ENCODE measurements at regions not wholly inside any gene's neighbourhood (a gene's known extent, or its start where the extent isn't known, plus 50 kb on each side); places are given as distances from the start of the nearest gene placed in this dataset.
A peak's percentile ranks its signal among the peaks of the same experiment; 100 is the strongest.

DNA sequence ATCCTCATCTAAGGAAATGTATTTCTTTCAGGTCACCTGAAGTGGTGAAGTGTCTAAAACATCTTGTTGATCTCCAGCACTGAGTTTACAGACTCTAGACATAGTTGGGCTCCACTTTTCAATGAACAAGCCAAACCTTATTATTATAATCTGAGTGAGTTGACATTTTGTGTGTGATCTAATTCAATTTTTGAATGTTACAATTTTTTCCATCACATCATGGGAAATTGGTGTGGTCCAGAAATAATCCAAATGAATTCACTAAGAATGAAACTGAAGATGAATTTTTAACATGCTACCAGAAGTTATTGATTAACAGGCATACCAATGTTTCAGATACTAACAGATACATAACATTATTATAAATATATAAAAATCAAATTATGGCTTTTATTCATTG lies 75.6 kb upstream of the EFEMP1 start:
- TF ChIP-seq CTCF (IDR thresholded peaks at IDR 0.05) (no peak), POLR2AphosphoS5 (IDR thresholded peaks at IDR 0.05) (no peak), POLR2A (IDR thresholded peaks at IDR 0.05) (no peak), EP300 (IDR thresholded peaks at IDR 0.05) (no peak)
- Histone ChIP-seq H3K27me3 (no peaks in the 10 kb centered on the region), H3K9me3 (no peaks in the 10 kb centered on the region)

DNA sequence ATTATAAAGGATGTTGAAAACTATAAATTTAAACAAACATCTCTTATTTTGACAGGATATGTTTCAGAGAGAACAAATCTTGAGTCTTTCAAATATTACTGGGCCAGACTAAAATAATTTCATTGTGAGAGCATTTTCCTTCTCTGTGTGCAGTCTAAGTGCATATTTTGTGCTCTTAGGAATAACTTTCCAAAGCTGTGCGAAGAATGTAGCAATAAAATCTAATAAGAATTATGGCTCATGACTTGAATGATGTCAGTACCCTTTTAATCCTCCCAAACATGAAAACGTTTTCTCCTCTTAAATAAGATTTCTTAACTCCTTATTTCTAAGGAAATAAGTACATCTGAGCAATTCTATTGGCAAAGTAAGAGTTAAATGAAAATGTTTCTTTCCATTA lies 76.2 kb upstream of the EFEMP1 start:
- H3K27ac ChIP-seq = no peak overlapping the region
- H3K27me3 ChIP-seq = no peaks in the 10 kb centered on the region
- no peaks in the 10 kb centered on the region for H3K4me1 ChIP-seq
- H3K9me3 ChIP-seq = no peaks in the 10 kb centered on the region
- no peaks in the 10 kb centered on the region for H3K36me3 ChIP-seq
- 43% methylated on average over 2 of the region's 2 CpGs for WGBS
- TF ChIP-seq CTCF (IDR thresholded peaks at IDR 0.05) = no peak
- TF ChIP-seq POLR2AphosphoS5 (IDR thresholded peaks at IDR 0.05) = no peak
- TF ChIP-seq POLR2A (IDR thresholded peaks at IDR 0.05) = no peak
- TF ChIP-seq EP300 (IDR thresholded peaks at IDR 0.05) = no peak
- DNase-seq (ENCODE audit: low spot score in 2 of 2) = no peak
- H3K4me3 ChIP-seq = no peak overlapping the region

More for the DNA sequence above, 75.6 kb upstream of the EFEMP1 start:
- Histone ChIP-seq H3K27ac (no peak overlapping the region), H3K36me3 (no peaks in the 10 kb centered on the region), H3K4me3 (no peak overlapping the region), H3K4me1 (no peaks in the 10 kb centered on the region)
- no peak for DNase-seq (ENCODE audit: low spot score in 2 of 2)

DNA sequence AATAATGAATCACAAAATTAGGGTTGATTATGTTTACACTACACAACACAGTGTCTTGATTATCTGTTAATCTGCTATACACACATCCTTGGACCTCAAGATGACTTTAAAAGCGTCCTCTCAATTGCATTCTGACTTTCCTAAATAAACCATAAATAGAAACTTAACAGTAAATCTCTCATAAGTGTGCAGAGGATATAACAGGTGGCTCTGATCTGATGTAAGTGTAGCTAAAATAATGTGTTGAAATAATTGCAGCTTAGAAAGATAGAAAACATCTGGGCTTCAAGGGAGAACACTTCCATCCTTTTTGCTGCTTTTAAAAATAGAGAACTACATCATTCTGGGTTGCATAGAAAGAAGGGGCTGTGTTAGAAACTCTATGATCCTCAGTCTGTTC lies 78.4 kb upstream of the EFEMP1 start:
- Histone ChIP-seq H3K4me1 (no peaks in the 10 kb centered on the region), H3K27me3 (no peaks in the 10 kb centered on the region), H3K36me3 (no peaks in the 10 kb centered on the region), H3K4me3 (no peak overlapping the region), H3K9me3 (no peaks in the 10 kb centered on the region), H3K27ac (no peak overlapping the region)
- no peak for TF ChIP-seq POLR2A (IDR thresholded peaks at IDR 0.05)
- TF ChIP-seq POLR2AphosphoS5 (IDR thresholded peaks at IDR 0.05) = no peak
- TF ChIP-seq EP300 (IDR thresholded peaks at IDR 0.05) = no peak
- no peak for TF ChIP-seq CTCF (IDR thresholded peaks at IDR 0.05)
- no peak for DNase-seq (ENCODE audit: low spot score in 2 of 2)
- 46% methylated on average over 1 of the region's 1 CpG for WGBS

DNA sequence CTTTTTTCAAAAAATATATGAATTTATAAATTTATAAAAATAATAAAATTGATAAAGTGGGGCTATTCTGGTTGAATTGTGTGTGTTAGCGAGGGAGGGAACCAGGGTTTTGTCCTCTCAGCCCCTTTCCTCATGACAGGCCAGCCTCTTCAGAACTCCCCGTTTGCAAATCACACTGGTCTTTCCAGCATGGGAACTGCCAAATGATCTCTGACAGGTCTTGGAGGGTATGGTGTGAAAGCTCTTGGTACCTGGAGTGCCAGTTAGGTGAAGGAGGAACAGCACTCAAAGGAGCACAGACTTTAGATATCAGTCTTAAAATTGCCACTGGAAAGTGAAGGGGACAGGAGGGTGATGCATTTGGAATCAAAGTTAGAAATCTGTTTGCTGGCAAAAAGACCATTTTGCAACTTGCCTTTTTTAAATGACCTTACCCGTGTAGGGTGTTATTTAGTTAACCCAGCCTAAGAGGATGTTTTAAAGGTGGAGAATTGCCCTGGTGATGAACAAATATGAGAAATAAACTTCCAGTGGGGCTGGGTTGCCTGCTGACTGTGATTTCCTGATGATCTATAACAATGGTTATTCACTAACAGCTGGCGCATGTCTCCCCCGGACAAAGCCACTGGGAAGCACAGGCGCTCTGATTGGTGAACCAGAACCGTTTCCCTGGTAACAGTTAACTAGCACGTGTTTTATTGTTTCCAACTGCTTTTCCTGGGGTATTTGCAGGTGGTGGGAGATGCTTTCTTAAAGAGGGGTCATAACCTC lies 85.3 kb upstream of the EFEMP1 start:
- Histone ChIP-seq H3K4me3 (no peak overlapping the region), H3K4me1 (no peaks in the 10 kb centered on the region), H3K27ac (no peak overlapping the region), H3K36me3 (no peaks in the 10 kb centered on the region), H3K9me3 (no peaks in the 10 kb centered on the region), H3K27me3 (no peaks in the 10 kb centered on the region)
- 44% methylated on average over 8 of the region's 8 CpGs for WGBS
- DNase-seq (ENCODE audit: low spot score in 2 of 2) = peak in 1 of 2 donors; percentile 64
- no peak for TF ChIP-seq CTCF (IDR thresholded peaks at IDR 0.05)
- TF ChIP-seq EP300 (IDR thresholded peaks at IDR 0.05) = no peak
- TF ChIP-seq POLR2AphosphoS5 (IDR thresholded peaks at IDR 0.05) = no peak
- no peak for TF ChIP-seq POLR2A (IDR thresholded peaks at IDR 0.05)

DNA sequence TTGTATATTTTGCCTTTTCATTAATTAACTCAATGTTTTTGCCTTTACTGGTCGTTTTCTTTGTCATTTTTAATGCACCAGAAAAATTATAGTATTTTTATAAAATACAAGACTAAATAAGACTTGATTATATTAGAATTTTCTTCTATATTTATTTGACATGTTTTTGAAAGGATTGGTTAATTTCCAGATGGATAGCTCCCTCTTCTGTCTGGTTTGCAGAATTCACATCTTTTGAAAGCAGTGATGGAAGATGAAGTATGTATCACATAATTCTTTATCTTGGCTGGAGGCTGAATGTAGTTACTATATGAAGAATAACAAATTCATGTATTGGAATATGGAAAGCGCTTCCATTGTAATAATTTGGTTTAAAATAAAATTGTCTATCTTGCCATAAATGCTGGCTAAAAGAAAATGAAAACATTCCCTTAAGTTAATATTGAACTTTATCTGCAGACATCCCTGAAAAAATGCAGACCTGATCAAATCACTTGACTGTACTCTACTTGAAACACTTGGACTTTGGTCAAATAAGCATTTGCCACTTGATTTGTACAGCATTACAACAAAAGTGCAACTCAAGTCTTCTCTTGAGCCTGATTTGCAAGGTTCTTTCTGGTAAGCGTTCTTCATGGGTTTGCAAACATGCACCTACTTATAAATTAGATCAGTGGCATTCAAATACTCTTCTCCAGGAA lies 86.3 kb upstream of the EFEMP1 start:
- no peaks in the 10 kb centered on the region for H3K36me3 ChIP-seq
- WGBS = 40% methylated on average over 3 of the region's 3 CpGs
- no peak for DNase-seq (ENCODE audit: low spot score in 2 of 2)
- H3K4me1 ChIP-seq = no peaks in the 10 kb centered on the region
- H3K4me3 ChIP-seq = no peak overlapping the region
- no peaks in the 10 kb centered on the region for H3K9me3 ChIP-seq
- TF ChIP-seq CTCF (IDR thresholded peaks at IDR 0.05) (peak; percentile 29 to 31), POLR2AphosphoS5 (IDR thresholded peaks at IDR 0.05) (no peak)
- H3K27me3 ChIP-seq = no peaks in the 10 kb centered on the region
- no peak overlapping the region for H3K27ac ChIP-seq
